Islet of Langerhans (tissue), 1 donor: ENCODE measurements at regions not wholly inside any gene's neighbourhood (a gene's known extent, or its start where the extent isn't known, plus 50 kb on each side); places are given as distances from the start of the nearest gene placed in this dataset.
"Not testable (repeated sequence)": the region's sequence is repeated elsewhere in the genome, so short reads cannot be mapped to it uniquely, and the experiment has no call there.

Source experiments
- FAIRE-seq: peaks from one replicate; lab custom pipeline; 2011; peaks lifted over from hg19 to GRCh38; lab: Jason Lieb, UNC

DNA sequence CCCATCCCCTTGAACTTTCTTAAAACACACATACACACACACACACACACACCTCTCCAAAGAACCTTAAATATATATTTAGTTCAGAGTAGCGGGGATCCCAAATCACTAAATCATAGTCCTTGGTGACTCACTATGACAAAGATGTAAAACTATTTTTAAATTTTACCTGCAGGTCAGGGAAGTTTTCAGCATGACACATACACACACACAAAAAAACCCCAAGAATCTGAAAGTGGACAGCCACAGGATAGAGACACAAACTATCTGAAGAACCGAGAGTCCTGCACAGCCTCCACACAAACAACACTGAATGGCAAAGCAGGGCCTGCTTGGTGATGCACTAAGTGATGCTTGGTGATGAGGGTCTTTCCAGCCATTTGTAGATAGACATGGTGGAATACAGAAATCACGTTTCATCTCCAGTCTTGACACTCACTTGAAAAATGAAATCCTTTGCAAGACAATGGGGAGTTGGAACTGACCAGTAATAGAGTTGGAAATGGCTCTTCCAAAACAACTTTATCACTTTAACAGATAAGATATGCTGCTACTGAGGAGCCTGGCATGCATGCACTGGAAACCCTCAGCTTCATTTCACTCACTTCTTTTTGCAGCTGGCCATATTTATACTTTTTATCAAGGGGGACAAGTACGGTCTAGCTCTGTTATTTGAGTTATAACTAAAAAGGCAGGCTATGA, 307.3 kb downstream of the RAPGEF2 start:
- no peak for FAIRE-seq

DNA sequence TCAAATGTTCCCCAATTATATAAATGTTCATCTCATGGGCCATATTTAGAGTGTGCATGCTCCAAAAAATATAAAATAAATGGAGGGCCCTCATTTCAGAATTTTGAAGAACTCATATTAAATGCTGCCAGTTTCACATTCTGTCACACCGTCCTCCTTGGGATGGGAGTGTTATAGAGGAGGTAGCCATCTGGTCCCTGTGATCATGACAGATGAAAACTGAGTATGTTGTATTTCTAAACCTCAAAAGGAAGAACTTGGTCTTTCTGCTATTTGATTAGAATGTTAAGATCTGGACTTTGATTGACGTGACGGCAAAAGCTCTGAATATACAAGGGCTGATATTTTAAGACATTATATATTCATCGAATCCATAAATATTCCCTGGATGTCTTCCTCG, 308.0 kb downstream of the RAPGEF2 start:
- FAIRE-seq = no peak

DNA sequence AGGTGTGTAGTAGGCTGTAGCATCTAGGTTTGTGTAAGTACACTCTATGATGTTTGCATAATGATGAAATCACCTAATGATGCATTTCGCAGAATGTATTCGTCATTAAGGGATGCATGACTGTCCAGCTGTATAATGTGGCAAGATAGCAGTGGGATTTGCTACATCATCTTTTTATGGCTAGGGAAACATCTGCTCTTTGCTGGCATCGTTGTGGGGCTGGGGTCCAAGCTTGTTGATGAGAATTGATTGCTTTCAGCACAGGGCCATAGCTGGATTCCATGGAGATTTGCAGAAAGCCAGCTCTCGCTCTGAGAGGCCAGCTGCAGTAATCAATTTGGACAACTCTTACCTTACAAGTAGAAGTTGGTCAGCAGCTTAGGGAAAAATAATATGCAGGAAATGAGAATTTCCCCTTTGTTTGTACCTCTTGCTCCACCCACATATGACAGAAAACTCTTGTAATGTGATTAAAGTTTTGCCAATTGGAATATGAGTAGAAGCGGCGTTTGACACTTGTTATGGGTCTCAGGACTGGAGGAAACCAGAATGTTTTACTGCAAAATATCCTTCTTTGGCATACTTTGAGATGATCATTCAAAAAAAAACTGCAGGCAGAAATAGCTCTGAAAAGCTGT, 310.5 kb downstream of the RAPGEF2 start:
- FAIRE-seq = no peak

DNA sequence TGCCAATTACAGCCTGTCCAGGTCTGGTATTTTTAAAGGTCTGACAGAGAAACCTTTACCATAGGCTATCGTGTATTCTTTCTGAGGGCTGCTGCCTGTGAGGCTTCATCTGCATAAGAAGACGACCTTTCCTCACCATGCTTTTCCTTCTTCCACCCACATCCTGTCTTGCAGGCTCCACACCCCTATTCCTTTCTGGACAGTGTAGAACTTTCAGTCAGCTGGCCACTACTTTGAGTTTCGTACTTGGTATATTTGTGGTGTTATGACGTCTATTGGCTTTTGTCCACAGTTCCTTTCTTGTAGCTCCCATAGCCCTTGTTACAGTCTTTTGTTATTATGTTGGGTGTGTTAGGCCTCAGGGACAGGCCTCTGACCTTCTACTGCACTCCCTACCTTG, 311.4 kb downstream of the RAPGEF2 start:
- FAIRE-seq = no peak

DNA sequence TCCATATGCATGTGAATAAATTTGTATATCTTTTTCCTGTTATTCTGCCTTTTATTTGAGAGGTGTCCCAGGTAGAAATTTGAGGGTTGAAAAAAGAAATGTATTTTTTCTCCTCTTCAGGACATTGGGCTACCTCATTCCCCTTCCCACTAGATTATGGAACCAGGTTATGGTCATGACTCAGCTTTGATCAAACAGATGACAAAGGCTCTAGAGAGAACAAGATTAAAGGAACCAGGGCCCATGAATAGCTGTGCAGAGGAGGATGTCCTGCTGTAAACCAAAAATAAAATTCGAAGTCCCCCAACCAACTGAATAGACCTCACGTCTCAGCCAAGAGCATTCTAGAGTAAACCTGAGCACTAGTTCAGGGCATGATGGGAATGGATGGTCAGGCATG, 313.2 kb downstream of the RAPGEF2 start:
- no peak for FAIRE-seq

DNA sequence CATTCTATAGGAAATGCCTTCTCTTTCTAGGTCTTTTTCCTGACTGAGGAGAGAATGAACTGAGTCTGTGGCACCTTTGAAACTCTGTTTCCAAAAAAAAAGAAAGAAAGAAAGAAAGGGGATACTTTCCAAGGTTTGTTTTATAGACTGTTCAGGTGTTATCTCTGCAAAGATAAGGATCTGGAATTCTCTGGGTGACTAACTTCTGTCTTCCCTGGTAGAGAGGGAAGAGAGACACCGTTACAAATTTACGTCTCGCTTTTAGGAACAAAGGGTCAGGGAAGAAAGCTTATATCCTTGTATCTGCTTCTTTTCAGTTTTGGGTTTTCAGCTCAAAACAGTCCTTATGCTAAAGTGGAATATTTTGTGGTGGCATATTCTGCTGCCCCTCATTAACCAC, 314.1 kb downstream of the RAPGEF2 start:
- no peak for FAIRE-seq

DNA sequence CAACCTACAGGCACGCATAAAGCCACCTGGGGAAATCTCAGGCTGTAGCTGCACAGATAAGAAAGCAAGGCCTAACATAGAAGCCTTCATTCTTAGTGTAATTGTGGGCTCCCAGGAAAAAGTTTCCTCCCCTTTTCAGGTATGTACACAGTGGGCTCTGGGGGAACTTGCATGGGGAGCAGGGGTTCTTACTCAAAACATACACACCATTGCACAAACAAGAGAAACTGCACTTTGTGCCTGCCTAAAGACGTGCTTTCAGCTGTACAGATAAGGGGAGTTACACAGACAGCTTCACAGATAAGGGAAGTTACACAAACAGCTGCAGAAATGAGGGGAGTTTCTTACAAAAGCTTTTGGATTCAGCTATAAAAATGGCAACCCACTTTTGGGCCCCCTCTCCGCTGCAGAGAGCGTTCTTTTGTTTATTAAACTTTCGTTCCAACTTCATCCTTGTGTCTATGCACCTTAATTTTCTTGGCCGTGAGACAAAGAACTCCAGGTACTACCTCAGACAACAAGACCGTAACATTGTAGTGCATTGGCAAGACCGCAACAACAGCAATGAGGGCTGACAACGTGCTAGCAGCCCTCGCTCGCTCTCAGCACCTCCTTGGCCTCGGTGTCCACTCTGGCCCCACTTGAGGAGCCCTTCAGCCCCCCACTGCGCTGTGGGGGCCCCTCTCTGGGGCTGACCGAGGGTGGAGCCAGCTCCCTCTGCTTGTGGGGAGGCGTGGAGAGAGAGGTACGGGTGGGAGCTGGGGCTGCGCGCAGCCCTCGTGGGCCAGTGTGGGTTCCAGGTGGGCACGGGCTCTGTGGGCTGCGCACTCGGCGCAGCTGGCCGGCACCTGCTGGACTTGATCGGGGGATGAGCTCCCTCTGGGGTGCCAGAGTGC, 317.5 kb downstream of the RAPGEF2 start:
- no peak for FAIRE-seq

DNA sequence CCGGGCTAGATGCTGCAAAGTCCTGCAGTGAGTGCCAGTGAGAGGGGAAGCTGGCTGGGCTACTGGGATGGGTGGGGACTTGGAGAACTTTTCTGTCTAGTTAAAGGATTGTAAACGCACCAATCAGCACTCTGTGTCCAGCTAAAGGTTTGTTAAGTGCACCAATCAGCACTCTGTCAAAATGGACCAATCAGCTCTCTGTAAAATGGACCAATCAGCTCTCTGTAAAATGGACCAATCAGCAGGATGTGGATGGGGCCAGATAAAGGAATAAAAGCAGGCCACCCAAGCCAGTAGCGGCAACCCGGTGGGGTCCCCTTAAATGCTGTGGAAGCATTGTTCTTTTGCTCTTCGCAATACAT, 318.2 kb downstream of the RAPGEF2 start:
- FAIRE-seq = not testable (repeated sequence)

DNA sequence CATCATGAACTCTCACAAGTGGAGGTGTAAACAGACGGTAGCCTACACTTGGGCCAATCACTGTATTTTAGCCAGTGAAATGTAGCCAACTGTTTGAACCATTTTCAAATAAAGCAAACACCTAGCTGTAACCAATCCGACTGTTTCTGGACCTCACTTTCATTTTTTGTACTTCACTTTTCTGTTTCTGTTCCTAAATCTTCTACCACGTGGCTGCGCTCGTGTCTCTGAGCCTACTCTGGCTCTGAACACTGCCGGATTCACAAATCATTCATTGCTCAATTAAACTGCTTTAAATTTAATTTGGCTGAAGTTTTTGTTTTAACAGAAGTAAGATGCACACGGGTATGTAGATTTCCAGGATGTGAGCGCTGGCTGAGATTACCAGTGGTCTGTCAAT, 319.1 kb downstream of the RAPGEF2 start:
- no peak for FAIRE-seq

DNA sequence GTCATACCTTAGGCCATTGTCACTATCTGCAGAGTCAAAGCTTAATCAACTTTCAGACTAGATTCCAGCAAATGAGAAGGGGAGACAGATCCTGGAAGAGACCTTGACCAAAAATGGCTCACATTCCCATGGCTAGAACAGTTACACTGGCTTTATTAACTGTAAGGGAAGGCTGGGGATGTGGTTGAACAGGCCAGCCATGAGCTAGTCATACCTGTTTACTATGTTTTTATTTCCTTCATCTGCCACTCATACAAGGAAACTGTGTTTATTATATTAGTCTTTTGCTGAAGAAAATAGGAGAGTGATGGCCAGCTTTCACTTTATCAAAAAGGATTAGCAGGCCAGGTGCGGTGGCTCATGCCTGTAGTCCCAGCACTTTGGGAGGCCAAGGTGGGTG, 319.7 kb downstream of the RAPGEF2 start:
- no peak for FAIRE-seq

DNA sequence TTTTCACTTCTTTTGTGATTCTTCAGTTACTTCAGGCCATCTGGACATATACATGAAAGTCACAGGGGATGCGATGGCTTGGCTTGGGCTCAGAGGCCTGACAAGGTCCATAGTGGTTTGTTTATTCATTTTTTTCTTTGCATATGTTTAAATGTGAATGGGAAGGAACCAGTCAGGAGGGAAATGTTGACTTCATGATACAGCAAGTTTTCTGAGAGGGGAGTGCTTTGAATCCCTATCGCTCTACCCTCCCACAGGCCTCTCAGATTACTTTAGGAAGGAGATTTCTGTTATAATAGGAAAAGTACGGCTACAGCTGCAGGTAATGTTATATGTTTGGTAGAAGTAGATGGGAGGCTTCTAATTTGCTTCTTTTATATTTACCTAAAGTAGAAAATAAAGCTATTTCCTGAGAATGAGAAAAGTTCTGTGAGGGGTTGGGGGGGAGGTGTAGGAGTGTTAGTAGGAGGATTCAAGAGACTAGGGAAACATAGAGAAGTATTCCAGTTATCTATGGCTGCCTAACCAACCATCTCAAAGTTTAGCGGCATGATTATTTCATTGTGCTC, 322.9 kb downstream of the RAPGEF2 start:
- no peak for FAIRE-seq

DNA sequence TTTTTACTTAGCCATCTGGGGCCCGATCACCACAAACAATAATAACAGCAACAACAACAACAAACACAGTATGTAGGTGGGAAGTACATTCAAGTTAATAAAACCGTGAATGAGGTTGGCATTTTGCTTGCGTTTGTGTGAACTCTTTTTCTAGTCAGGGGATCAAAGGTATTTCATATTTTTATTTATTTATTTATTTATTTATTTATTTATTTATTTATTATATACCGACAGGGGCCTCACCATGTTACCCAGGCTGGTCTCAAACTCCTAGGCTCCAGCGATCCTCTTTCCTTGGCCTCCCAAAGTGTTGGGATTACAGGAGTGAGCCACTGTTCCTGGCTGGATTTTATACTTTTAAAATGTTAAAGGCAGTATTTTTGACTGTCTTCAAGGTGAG, 325.4 kb downstream of the RAPGEF2 start:
- FAIRE-seq = no peak

DNA sequence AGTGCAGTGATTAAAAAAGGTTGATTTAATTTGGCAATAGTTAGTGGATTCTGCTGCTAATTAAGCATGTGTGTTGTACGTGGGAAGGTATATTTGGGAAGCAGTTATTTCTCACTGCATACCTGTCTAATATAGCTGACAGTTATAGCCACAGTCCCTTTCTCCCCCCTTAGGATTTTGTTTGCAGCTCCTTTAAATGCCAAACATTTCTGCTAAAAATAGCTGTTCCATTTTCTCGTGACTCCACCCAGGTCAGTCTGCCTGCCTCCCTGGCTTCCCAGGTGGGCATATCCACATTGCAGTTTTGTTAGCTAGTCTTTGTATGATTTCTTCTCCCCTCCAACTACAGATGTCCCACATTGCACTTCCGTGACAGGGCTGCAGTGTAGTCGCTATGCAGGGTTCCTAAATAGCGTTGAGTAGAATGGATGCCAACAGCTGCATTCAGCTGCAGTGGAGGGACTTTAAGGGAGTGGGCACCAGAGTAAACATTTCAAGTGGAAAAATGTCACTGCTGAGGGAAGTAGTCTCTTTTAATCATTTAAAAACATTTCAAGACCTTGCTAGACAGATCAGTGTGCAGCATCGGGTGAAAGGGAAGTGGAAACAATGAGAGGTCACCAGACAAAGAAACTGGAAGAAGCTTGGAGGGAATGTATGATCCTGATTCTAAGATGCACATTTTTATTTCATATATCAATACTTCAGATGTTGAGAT, 326.3 kb downstream of the RAPGEF2 start:
- no peak for FAIRE-seq

DNA sequence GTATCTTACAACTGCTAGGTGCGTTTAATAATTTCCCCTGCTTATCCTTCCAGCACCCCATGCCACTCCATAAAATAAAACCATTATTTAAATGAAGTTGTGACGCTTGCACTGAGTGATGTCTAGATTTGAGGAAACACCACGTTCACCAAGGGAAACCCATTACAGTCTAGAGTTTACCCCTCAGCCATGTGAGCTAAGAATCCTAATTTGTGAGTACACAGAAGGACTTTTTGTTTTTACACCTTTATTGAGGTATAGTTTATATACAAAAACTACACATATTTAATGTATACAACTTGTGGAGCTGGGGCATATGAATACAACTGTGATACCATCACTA, 326.8 kb downstream of the RAPGEF2 start:
- FAIRE-seq = no peak

DNA sequence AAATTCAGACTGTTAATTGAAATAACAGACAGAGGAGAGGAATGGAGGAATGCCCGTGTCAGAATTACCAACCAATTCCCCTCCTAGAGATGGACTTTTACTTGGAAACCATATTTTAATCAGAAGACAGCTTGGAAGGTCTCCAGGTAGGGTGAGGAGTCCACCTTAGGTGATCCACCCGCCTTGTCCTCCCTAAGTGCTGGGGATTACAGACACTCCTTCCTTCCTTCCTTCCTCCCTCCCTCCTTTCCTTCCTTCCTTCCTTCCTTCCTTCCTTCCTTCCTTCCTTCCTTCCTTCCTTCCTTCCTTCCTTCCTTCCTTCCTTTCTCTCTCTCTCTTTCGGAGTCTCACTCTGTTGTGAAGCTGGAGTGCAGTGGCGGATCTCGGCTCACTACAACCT, 328.0 kb downstream of the RAPGEF2 start:
- FAIRE-seq = no peak

DNA sequence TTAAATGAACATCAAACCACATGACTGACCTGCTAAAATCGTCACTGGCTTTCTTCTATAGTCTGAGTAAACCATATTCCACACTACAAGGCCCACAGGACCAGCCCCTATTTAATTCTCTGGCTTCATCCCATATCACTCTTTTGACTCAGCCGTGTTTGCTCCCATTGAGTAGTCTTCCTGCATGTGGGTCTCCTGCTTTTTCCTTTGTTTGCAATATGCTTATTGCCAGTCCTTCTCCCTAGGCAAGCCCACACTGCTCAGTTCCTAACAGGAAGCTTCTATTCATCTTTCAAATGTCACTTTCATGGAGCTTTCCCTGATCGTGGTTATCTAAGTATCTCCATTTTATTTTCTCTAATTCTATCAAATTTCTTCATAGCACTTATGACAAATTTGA, 329.6 kb downstream of the RAPGEF2 start:
- no peak for FAIRE-seq

DNA sequence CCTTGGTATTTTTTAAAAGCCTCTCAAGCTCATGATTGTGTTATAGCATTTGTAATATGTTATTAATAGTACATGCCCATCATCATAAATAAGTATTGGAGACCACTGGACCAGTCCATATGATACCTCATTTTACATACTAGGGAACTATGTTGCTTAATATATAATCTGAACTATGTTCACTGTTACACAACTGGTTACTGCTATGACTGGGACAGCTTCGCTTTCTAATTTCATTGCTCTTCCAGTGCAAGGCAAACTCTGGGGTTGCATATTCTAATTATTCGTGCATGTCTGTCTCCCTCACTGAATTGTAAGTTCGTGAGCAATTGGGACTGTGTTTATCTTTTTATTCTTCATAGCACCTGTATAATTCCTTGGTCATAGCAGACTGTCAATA, 330.5 kb downstream of the RAPGEF2 start:
- FAIRE-seq = no peak

DNA sequence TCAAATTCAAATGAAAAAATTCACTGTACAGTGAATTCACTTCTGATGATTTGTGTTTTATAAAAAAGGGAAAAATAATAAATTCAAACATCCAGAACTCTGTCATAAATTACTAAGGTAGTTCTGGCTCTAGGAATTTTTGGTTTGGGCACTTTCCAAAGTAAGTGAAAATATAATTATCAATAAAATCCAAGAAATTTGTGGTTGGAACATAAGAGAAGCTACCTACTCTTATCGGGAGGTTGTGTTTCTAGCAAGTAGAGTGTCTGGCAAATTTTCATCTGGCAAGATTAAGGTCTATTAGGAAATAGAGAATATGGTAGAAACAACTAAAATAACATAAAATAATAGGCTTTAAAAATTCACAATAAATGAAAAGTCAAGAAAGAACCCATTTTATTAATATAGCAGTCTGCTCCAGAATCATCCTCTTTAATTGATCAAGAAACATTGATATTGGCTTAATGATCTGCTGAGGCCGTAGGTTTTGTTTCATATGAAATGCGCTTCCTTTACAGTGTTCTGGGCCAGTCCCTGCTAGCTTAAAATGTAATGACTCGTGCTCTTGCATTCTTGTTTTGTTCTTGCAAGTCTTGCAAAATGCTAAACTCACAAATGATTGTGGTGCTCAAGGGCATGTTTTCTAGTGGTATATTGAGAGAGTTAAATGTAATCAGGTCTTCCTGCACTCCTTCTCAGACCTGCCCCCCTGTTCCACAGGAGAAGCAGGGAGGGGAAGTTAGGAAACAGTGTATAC, 331.4 kb downstream of the RAPGEF2 start:
- FAIRE-seq = no peak

DNA sequence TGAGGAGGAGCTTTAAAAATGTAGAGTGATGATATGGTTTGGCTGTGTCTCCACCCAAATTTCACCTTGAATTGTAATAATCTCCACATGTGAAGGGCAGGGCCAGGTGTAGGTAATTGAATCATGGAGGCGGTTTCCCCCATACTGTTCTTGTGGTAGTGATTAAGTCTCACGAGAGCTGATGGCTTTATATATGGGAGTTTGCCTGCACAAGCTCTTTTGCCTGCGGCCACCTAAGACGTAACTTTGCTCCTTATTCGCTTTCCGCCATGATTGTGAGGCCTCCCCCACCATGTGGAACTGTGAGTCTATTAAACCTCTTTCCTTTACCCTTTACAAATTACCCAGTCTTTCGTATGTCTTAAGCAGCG, 332.0 kb downstream of the RAPGEF2 start:
- FAIRE-seq = no peak

DNA sequence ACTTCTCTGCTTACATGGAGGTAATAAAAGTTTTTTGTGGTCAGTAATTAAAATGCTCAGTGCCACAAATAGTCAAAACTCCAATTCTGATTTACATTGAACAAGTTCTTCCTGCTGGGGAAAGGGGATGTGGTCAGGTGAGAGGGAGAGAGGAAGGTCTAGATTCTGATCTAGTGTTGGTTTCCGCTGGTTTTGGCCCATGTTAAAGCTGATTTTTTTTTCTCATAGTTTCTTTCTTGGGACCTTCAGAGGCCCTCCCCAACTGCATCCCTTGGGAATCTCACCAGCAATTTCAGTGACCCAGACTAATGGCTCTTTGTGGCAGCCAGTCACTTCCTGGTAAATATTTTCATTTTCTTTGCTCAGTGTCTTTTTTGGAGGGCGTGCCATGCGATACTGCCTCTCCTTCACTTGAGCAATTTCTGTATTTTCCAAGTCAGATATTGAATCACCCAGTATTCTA, 332.7 kb downstream of the RAPGEF2 start:
- FAIRE-seq = no peak

DNA sequence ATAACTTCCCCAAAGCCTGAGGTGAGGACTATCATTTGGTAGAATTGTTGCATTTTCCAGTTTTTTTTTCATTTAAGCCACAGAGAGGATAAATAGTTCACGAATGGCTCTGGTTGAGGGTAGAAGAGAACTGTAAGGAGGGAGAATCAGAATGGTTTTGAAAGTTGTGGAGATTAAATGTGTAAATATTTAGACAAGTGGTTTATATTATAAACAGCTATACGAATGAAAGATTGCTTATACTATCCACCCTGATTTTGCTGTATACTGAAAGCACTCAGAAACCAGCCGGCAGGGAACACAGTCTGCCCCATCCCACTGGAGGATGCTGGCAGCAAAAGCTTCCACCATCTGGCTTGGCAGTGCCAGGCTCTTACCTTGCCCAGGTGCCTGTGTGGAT, 341.1 kb downstream of the RAPGEF2 start:
- FAIRE-seq = no peak

DNA sequence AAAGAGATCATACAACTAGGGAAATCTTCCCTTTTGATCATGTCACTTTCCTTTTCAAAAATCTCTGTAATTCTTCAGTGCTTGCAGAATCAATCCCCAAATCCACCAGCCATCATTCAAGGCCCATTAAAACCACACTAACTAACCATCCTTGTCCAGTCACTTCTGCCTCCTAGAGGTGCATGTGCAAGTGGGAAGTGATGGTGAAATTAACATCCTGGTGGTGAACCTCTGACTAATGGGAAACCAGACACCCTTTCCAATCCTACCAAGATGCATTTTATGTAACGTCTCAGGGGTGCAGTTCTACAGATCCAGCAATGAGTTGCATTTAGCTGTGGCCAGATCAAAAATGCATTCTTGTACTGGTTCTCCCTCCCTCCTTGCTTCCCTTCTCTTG, 341.8 kb downstream of the RAPGEF2 start:
- no peak for FAIRE-seq
